ENCODE measurements at regions not wholly inside any gene's neighbourhood (a gene's known extent, or its start where the extent isn't known, plus 50 kb on each side); places are given as distances from the start of the nearest gene placed in this dataset.

DNA sequence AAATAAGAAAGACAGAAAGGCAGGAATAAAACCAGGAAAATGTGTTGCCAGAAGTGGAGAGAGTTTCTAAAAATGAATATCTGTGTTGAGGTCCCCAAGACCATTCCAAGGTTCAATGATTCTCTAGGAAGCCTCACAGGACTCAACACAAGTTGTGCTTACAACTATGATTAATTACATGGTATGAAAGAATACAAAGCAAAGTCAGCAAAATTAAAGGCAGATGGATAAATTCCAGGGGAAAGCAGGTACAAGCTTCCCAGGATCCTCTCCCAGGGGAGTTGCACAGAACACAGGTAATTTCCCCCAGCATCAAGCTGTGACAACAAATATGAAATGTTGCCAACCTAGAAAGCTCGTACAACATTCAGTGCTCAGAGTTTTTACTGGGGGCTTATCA, 154.4 kb upstream of the HNMT start:
- TF ChIP-seq, protein P1, sequence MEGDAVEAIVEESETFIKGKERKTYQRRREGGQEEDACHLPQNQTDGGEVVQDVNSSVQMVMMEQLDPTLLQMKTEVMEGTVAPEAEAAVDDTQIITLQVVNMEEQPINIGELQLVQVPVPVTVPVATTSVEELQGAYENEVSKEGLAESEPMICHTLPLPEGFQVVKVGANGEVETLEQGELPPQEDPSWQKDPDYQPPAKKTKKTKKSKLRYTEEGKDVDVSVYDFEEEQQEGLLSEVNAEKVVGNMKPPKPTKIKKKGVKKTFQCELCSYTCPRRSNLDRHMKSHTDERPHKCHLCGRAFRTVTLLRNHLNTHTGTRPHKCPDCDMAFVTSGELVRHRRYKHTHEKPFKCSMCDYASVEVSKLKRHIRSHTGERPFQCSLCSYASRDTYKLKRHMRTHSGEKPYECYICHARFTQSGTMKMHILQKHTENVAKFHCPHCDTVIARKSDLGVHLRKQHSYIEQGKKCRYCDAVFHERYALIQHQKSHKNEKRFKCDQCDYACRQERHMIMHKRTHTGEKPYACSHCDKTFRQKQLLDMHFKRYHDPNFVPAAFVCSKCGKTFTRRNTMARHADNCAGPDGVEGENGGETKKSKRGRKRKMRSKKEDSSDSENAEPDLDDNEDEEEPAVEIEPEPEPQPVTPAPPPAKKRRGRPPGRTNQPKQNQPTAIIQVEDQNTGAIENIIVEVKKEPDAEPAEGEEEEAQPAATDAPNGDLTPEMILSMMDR (IDR thresholded peaks at IDR 0.05): no peak
- TF ChIP-seq POLR2A (IDR thresholded peaks at IDR 0.05): no peak

Data from right lobe of liver (tissue), 4 donors.